Activated CD8-positive, alpha-beta memory T cell treated with anti-CD3 and anti-CD28 coated beads for 1 hour (primary cell): ENCODE measurements at regions not wholly inside any gene's neighbourhood (a gene's known extent, or its start where the extent isn't known, plus 50 kb on each side); places are given as distances from the start of the nearest gene placed in this dataset.

Source experiments
- DNase-seq, 2 donors: peaks; one replicate each; pipeline ENCODE4 v3.0.0-alpha.2; 2020; ENCODE audit warnings: low read depth in 1 of 2; ENCODE audit errors: extremely low read depth in 1 of 2

DNA sequence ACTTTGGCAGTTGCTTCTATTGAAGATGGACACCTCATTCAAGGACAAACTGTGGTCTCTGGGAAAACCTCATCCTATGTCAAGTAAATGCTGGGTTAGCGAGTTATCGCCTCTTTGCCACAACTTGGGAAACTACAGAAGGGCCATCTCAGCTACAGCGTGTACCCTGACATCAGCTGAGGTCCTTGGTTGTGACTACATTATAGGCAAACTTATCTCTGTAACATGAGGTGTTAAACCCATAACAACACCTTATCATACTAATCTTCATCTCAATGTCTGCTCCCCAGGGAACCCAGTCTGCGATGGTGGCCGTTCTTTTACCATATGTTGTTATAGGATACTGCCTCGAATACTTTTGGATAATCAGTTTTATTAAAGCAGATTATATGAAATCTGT lies 1862.7 kb downstream of the STIM2 start:
- DNase-seq, result no peak

DNA sequence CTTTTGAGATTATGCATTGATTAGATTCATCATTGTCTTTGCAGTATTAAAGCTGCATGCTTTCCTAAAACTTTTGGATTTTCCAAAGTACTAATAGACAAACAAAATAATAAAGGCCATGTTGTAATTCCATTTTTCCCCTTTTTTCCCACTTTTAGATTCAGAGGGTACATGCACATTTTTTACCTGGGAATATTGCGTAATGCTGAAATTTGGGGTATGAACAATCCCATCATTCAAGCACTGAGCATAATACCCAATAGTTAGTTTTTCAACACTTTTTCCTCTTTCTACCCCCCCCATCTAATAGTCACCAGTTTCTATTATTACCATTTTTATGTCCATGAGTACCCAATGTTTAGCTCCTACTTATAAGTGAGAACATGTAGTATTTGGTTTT lies 1863.6 kb downstream of the STIM2 start:
- no peak for DNase-seq

DNA sequence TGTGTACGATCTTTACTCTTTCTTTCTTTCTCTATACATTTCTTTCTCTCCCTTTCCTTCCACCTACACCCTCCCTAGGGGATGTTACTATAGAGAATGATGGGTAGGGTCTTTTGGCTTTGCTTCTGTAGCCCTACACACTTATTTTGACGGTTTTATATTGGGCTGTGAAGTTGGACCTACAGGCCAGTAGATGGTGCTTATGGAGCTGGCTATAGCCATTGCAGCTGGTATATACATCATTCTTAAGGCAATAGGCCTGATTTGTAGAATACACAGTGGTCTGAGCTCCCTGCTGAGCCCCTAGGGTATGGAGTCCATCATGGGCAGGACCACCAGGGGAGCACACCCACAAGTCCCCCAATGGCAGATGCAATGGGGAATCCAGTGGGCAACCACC lies 1869.7 kb downstream of the STIM2 start:
- DNase-seq, result no peak

DNA sequence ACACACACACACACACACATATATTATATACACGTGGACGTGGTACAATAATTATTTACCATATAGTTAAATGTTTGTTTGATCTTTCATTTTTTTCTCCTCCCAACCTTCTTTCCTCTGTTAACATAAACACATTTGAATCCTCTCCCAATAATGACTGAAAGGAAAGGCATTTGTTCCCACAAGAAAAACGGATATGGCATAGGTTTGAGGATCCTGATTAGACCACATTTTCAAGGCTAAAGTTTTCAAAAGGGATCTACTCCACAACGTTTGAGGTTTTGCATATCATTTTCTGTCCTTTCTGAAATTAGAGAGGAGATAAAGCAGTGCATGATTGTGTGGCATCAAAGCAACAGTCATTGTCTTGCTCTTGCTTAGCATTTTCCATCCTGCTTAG lies 1883.4 kb downstream of the STIM2 start:
- no peak for DNase-seq

DNA sequence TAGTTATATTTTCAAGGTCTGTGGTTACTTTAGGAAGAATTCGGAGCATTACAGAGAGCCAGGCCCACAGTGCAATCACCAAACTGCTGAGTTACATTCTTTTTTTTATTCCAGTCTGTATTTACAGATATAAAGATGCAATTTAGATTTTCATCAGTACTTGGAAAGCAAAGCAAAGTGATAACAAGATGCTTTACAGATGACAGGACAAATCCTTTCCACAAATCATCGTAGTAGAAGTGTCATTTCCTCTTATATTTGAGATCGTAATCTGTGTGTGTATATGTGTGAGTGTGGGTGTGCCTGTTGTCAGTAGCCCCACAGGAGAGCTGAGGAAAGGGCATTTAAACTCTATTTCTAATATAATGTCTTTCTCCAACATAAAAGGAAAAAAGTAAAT lies 1893.7 kb downstream of the STIM2 start:
- no peak for DNase-seq

DNA sequence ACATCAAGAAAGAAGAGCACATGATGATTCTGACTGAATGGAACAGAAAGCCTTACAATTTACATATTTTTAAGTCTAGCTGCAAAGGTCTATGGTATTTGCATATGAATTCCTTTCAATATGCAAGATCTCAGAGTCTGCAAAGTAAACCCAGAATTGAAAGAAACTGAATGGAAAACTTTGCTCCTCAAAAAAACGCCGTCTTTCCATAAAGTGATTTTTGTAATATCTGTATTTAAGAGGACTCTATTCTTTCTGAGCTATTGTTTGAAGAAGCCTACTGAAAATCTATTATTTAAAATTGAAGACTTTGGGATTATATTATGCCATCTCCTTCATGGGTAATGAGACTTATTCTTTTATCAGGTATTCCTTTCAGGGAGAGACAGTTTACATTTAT lies 1894.4 kb downstream of the STIM2 start:
- no peak for DNase-seq

DNA sequence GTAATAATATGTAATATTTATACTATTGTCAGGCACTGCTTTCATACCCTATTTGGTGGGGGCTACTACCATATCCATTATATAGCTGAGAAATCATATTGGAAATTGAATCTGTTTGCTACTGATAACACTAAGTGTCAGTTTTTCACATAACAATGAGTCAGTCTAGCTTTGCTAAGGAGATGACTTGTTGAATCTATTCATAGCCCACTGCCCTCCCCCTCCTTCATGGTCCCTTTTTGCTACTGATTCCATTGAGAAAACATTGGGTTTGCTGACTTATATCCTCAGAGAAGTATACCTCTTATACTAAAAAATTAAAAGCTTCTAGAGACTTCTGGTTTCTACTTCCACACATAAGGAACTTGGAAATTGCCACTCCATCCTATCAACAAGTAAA lies 1898.4 kb downstream of the STIM2 start:
- DNase-seq, result no peak

DNA sequence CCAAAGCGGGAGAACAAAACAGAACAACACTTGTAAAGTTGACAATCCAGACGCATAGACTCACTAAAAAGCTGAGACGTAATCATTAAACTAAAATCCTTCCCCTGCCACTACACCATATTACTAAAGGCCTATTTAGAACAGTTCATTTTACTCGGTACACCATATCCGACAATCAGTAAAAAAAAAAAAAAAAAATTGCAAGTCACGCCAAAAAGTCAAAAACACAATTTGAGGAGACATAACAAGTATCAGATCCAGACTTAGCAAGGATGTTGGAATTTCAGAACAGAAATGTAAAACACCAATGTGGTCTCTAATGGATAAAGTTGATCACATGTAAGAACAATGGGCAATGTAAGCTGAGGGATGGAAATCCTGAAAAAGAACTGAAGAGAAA lies 1899.4 kb downstream of the STIM2 start:
- no peak for DNase-seq

DNA sequence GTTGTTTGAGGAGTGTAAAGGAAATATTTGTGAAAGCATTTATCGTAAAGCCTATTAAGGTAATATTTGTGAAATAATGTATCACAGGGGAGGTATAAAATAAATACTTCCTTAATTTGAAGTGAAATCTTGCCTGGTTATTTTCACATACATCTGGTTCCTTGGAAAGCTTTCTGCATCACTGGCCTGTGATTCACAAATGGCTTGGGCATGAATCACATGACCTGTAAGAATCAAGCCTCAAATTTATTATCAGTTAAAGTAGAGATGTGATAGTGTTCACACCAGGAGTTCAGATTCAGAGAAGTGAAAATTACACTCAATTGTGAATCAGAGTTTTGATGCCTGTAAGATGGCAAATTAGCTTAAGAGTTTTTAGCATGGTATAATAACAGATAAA lies 1911.4 kb downstream of the STIM2 start:
- DNase-seq, result no peak

DNA sequence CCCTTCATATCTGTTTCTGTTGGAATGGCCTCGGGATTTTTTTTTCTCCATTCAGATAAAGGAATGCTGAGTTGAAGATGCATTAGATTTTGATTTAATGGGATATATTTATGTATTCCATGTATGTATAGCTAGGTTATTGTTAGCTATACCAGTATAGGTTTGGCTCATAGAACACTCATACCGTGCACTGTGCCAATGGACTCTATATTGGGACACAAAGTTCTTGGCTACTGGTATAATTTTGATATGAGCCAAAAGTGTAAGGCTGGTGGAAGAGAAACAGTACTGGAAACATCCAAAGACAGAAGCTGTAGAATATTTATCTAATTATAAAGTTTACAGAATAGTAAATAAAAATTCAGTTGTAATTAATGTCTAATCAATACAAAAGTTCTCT lies 1912.1 kb downstream of the STIM2 start:
- no peak for DNase-seq

DNA sequence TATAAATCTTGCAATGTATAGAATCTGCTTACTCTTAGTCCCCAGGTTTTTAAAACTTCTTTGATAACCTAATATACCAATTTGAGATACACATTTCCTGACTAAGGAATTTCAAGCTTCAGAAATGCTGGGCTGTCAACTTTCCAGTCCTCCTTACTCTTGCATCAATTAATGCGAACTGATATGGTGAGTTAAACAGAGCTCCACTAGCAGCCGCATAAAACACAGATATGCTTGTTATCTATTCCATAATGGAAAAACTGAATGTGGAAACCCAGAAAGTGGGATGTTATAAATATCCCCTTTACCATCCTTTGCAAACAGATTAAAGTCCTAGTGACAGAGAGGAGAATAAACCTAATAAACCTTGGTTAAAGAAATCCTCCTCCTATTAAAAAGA lies 1913.7 kb downstream of the STIM2 start:
- no peak for DNase-seq

DNA sequence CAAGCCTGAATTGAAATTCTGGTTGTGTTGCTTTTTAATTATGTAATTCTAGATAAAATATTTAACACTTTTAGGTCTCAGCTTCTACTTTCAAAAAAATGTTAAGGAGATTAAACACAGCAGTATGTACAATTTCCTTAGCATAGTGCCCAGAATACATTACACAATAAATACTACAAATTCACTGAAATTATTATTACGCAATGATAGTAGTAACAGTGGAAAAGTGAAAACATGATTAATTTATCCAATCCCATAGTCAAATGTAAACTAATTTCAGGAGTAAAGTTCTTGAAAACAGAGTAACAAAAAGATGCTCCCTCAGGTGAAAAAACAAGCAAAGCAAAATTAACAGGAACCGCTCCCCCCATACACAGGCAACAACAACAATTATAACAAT lies 1915.4 kb downstream of the STIM2 start:
- DNase-seq, result no peak

DNA sequence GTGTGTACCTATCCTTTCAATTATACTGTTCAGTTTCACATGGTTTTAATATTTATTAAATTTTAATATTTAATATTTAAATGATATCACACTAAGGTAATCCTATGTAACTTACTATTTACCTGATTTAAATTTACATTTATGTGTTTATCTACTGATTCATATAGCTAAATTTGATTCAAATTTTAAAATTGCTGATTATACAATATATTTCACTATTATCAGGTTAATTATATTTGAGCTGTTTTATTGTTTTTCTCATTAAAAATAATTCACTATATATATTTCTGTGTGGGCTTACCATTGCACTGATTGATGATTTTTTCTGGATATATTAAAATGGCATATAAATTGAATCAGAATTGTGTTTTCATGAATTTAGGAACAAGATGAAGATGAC lies 1923.5 kb downstream of the STIM2 start:
- no peak for DNase-seq

DNA sequence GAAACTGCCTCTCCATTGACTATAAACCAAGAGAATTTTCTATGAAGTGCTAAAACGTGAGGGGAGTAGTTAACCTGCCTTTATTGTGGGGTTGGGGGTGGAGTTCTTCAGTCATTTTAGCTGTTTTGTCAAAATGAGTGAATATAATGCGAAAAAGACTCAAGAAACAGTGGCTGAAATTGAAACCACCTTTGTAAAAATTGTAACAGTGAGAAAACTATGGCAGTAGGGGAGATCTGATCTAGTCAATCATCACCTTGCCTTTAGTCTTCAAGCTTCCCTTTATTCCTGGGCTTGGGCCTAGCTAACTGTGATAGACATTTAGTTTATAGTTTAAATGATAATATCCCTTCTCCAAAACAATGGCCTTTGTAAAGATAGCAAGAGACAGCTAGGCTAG lies 1927.3 kb downstream of the STIM2 start:
- DNase-seq, result no peak

DNA sequence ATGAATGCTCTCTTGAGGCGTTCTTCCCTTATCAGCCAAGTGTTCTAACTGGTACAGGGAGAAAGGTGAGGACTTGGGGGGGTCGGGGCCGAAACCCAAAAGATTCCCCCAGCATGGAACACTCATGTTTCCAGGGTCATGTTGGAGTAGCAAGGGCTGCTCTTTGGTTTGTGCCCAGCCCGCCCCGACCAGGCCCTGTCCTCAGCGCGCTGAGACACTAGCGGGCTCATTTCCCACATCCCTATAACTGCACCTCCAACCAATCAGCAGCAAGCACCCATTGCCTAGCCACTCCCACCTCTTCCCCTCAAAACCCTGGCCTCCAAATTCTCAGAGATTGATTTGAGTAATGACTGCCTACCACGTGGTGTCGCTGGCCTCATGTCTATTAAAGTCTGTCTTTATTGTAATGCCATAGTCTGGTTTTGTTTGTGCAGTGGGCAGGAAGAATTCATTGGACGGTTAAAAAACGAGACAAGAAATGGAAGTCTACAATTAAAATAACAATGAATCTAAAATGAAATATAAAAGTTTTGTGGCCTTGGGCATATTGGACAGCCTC lies 1928.4 kb downstream of the STIM2 start:
- no peak for DNase-seq

DNA sequence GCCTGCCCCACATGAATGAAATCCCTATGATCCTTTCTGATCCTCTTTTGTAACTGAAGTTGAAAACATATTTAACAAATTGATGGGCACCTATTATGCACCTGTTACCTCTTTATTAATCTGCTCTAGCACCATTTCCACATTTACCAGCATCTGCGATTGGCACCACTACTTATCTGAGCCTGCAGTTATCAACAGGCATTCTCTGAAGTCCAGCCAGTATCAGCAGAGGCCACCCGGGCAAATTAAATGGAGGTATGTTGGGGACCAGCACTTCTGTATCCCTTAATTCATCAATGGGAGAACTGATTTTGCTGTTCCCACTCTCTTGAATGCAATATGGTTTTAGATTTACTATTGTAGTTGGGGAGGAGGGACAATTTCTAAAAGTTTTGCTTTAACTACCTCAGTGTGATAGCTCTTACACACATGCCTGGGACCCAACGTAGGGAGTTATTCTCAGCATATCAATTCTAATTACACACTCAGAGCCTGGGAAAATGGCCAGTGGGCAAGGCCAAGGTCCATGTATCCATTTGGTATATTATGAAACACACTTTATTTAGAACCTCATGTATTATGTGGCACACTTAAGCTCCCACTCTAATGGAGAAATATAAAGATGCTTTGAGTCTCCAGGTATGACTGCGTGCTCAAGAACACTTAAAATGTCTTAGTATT lies 1927.1 kb upstream of the PCDH7 start:
- DNase-seq, result no peak

DNA sequence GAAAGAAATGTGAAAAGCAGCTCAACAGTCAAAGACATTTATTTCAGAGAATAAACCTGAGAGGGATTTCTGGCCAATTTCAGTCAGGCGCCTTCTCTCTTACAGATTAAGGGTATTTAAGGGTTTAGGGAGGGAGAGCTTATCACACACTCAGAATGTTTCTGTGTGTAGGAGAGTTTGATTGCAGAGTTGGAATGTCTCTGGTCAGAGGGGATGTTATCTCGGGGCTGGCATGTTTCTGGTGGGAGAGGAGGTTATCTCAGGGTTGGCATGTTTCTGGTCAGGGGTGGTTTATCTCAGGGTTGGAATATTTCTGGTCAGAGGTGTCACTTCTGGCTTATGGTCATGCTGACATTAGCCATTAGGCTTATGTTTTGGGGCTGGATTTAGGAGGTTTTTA lies 1920.5 kb upstream of the PCDH7 start:
- no peak for DNase-seq

DNA sequence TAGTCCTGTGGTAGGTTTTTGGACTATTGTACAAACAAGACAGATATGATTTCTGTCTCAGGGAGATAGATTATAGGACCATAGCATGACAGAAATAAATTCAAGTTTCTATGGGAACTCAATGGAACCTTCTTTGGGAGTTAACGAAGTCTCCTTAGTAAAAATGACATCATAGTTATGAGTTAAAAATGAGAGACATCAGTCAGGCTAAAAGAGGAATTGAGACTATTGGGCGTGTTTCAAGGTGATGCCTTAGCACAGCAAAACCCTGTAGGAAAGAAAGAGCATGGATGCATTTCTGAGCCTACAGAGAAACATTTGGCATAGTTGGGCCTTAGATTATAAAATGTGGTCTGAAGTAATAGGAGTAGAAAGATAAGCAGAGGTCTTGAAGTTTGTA lies 1909.1 kb upstream of the PCDH7 start:
- no peak for DNase-seq

DNA sequence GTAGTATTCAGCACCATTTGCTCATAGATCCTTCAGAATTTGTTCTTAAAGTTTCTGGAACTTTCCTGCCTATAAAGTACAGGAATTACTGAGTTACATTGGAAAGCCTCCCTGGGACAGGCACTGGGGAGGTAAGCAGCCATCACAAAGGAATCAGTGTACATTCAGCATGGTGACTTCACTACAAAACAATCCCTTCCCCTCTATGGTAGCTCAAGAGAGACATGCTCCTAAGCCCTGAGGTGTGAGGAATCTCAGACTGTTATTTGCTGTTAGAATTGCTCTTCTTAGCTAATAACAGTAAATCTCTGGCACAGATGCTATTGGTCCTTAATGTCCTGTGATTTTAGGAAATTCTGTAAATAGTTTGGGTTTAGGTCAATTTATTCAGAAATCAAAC lies 1898.0 kb upstream of the PCDH7 start:
- no peak for DNase-seq

DNA sequence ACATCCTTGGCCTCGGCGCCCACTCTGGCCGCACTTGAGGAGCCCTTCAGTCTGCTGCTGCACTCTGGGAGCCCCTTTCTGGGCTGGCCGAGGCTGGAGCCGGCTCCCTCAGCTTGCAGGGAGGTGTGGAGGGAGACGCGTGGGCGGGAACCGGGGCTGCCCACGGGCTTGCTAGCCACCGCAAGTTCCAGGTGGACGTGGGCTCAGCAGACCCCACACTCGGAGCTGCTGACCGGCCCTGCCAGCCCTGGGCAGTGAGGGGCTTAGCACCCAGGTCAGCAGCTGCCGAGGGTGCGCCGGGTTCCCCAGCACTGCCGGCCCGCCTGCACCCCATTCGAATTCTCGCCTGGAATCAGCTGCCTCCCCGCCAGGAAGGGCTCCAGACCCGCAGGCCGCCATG lies 1892.3 kb upstream of the PCDH7 start:
- DNase-seq, result no peak

DNA sequence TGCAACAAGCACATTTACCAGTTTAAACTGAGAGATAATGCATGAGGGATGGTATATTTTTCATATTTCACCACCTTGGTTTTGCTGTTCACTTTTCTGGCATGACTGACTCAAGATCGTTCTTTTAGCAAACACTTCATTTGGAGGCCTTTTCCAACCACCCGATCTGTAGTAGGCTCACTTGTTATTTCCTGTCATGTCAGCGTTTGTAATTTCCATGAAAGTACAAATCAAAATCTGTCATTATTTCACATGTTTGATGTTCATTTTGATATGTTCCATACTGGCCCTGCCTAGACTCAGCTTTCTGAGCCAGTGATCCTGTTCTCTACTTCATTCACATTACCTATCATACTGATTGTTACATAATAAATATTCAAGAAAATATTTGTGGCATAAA lies 1888.3 kb upstream of the PCDH7 start:
- no peak for DNase-seq

DNA sequence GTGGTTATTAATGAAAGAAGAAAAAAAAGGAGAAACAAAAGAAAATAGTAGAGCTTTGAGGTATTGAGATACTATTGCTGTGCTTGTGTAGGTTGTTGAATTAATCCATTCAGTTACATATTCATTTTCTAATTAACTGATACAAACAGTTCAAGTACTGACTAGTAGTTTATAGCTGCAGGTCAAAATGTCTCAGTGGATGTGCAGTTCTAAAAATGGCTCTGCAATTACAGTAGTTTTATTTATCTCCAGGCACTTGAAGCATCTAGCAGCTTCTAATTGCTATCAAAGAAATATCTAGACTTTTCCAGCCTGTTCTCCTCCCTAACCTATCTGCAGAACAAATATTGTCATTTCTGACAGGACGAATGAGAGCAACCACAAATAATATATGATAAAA lies 1887.7 kb upstream of the PCDH7 start:
- DNase-seq, result no peak

DNA sequence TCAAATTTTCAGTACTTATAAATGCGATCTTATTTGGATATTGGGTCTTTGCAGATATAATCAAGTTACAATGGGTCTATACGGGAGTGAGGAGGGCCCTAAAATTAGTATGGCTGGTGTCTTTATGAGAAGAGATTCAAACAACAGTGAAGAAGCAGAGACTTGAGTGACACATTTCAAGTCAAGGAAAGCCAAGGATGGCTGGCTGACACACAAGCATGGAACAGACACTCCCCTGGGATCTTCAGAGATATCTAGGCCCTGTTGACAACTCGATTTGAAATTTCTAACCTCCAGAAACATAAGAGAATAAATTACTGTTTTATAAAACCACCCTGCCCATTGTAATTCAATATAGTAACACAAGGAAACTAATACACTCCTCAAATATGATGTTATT lies 1886.0 kb upstream of the PCDH7 start:
- no peak for DNase-seq
